D721Med (cell line): ENCODE measurements at regions not wholly inside any gene's neighbourhood (a gene's known extent, or its start where the extent isn't known, plus 50 kb on each side); places are given as distances from the start of the nearest gene placed in this dataset.
"Not testable (repeated sequence)": the region's sequence is repeated elsewhere in the genome, so short reads cannot be mapped to it uniquely, and the experiment has no call there.

Experiments
- DNase-seq: peaks from one replicate; pipeline ENCODE4 v3.0.0; 2011; ENCODE audit warnings: low spot score; ENCODE audit not compliant: insufficient read length
- FAIRE-seq: peaks from 2 replicates; lab custom pipeline; 2011; peaks lifted over from hg19 to GRCh38; lab: Jason Lieb, UNC
- TF ChIP-seq, protein P1 (sequence below): IDR thresholded peaks from 2 replicates; pipeline ENCODE4 v1.5.1; 2012; ENCODE audit warnings: mild to moderate bottlenecking, control low read depth; ENCODE audit not compliant: insufficient read depth; ENCODE audit errors: missing control alignments

DNA sequence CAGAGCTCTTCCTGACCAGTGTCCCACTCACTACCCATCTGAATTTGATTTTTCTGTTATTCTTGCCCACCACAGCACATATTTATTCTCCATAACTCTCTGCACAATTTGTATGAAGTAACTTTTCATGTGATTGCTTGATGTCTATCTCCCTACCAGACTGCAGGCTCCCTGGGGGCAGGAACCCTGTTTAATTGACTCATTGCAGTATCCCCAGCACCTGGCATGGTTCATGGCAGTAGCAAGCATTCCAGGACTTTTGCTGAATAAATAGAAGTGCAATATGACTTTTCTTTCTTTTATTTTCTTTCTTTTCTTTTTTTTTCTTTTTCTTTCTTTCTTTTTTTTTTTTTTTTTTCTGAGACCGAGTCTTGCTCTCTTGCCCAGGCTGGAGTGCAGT, 88.7 kb upstream of the XPO1 start:
- no peak for DNase-seq
- FAIRE-seq: no peak

DNA sequence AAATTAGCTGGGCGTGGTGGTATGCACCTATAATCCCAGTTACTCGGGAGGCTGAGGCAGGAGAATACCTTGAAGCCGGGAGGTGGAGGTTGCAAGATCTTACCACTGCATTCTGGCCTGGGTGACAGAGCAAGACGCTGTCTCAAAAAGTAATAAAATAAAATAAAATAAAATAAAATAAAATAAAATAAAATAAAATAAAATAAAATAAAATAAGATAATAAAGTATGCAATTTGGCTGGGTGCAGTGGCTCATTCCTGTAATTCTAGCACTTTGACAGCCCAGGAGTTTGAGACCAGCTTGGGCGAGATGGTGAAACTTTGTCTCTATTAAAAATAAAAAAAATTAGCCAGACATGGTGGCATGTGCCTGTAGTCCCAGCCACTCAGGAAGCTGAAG, 85.6 kb upstream of the XPO1 start:
- no peak for DNase-seq
- no peak for FAIRE-seq
- TF ChIP-seq, protein P1, sequence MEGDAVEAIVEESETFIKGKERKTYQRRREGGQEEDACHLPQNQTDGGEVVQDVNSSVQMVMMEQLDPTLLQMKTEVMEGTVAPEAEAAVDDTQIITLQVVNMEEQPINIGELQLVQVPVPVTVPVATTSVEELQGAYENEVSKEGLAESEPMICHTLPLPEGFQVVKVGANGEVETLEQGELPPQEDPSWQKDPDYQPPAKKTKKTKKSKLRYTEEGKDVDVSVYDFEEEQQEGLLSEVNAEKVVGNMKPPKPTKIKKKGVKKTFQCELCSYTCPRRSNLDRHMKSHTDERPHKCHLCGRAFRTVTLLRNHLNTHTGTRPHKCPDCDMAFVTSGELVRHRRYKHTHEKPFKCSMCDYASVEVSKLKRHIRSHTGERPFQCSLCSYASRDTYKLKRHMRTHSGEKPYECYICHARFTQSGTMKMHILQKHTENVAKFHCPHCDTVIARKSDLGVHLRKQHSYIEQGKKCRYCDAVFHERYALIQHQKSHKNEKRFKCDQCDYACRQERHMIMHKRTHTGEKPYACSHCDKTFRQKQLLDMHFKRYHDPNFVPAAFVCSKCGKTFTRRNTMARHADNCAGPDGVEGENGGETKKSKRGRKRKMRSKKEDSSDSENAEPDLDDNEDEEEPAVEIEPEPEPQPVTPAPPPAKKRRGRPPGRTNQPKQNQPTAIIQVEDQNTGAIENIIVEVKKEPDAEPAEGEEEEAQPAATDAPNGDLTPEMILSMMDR: no peak

More for the DNA sequence above, 88.7 kb upstream of the XPO1 start:
- TF ChIP-seq, protein P1: no peak

DNA sequence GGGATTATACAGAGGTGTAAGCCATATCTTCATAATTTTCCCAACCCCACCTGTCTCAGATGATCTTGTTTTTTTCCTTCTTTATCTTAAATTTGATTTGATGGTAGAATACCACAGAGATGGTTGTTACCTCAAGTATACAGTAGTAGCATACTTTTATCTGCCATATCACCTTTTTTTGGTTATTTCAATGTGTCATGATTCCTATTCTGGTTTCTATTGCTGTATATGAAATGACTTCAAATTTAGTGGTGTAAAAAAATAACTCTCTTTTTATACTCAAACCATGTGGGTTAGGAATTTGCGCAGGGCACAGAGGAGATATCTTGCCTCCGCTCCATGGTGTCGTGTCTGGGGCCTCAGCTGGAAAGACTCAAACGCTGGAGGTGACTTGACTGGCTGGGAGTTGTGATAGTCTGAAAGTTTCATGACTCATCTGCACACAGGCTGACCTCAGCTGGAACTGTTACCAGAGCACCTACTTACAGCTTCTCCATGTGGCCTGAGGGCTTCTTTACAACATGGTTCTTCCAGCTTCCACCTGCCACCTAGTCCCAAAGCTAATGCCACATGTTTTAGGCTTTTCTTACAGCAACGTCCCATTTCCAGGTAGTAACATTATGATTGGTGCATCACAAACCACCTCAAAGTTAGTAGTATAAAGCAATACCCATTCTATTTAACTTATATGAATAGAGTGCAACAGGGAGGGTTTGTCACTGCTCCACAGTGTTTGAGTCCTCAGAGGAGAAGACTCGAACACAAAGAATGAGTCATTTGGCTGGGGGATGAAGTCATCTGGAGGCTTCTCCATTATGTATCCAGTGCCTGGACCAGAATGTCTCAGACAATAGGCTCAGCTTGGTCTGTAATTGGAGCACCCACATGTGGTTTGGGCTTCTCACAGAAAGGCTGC, 82.3 kb upstream of the XPO1 start:
- FAIRE-seq (no peak), DNase-seq (no peak)
- TF ChIP-seq, protein P1: no peak

DNA sequence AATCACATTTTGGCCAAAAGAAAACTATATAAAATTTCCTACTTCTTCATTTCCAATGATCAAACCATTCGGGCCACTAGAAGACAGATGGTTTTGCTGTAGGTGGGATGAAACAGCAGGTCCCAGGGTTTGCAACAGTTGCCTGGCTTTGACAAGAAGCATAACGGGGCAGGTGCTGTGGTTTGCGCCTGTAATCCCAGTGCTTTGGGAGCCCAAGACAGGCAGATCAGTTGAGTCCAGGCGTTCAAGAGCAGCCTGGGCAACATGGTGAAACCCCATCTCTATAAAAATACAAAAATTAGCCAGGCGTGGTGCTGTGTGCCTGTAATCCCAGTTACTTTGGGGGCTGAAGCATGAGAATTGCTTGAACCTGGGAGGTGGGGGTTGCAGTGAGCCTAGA, 81.4 kb upstream of the XPO1 start:
- DNase-seq (no peak), FAIRE-seq (no peak)
- TF ChIP-seq, protein P1: no peak

DNA sequence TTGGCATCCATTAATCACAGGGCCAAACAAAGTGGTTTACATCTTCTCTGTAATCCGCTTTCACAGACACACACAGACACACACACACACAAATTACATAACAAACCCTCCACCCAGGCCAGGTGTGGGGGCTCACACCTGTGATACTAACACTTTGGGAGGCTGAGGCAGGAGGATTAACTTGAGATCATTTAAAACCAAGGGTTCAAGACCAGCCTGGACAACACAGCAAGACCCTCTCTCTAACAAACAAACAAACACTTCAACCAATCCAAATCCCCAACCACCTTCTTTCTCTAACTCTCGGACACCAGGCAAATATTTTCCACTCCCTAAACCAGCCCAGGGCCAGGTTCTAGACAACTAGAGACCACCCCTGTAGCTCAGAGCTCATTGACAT, 79.5 kb upstream of the XPO1 start:
- no peak for FAIRE-seq

DNA sequence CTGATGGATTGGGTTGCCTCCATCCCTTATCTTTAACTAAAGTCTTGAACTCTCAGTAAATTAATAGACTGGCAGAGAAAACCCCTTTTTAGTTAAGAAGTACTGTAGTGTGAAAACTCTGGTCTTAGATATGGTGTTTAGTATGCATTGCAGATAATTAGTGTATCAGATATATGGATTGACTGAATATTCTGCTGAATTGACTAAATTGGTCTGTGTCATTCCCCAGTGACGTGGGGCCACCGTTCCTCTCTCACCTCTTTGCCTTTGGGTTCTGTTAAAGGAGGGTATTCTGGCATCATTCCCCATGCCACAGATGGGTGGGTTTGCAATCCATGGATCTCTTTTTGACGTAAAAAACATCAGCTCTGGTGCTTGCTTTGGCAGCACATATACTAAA, 67.1 kb upstream of the XPO1 start:
- TF ChIP-seq, protein P1: no peak

More for the DNA sequence above, 79.5 kb upstream of the XPO1 start:
- TF ChIP-seq, protein P1: no peak
- no peak for DNase-seq

DNA sequence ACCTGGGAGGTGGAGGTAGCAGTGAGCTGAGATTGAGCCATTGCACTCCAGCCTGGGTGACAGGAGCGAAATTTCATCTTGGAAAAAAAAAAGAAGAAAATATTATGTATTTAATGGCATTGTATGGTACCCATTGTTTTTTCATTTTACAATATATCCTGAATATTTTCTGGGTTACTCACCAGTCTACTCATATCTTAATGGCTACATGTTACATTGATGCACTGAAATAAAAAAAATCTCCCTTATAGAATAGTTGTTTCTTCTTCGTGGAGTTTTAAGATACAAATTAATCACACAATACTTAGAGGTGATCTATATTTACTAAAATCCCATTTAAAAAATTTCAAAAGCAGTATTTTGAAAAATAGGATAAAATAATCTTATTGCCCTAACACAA, 66.3 kb upstream of the XPO1 start:
- DNase-seq (no peak), FAIRE-seq (no peak)

More for the DNA sequence above, 67.1 kb upstream of the XPO1 start:
- FAIRE-seq: no peak
- DNase-seq: no peak

DNA sequence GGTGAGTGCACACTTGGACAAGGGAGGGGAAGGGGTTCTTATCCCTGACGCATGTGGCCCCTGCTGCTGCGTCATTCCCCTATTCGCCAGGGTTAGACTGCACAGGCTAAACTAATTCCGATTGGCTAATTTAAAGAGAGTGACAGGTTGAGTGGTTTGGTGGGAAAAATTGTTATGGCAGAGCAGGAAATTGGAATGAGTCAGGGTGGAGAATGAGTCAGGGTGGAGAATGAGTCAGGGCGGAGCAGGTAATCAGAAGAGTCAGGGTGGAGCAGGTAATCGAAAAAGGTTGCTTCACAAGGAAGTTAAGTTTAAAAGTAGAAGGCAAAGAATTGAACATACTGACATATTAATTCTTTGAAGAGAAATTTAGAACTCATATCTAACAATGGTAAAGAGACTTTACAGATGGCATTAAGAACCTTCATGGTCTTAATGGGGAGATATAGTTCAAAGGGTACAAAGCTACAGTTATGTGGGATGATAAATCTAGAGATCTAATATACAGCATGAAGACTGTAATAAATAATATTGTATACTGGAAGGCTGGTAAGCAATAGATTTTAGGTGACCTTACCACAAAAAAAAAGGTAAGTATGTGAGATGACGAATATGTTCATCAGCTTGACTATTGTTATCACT, 60.5 kb upstream of the XPO1 start:
- DNase-seq, FAIRE-seq: not testable (repeated sequence)

More for the DNA sequence above, 66.3 kb upstream of the XPO1 start:
- TF ChIP-seq, protein P1: no peak
